ENCODE measurements at regions not wholly inside any gene's neighbourhood (a gene's known extent, or its start where the extent isn't known, plus 50 kb on each side); places are given as distances from the start of the nearest gene placed in this dataset.

- TF ChIP-seq POLR2A (IDR thresholded peaks at IDR 0.05) (no peak), CTCF (IDR thresholded peaks at IDR 0.05) (no peak)
Observed at GRCh38 chr6:19424853-19425252, 412.3 kb upstream of the ID4 start.

Measured in lower leg skin (tissue), 3 donors.